ENCODE measurements at regions not wholly inside any gene's neighbourhood (a gene's known extent, or its start where the extent isn't known, plus 50 kb on each side); places are given as distances from the start of the nearest gene placed in this dataset.

DNA sequence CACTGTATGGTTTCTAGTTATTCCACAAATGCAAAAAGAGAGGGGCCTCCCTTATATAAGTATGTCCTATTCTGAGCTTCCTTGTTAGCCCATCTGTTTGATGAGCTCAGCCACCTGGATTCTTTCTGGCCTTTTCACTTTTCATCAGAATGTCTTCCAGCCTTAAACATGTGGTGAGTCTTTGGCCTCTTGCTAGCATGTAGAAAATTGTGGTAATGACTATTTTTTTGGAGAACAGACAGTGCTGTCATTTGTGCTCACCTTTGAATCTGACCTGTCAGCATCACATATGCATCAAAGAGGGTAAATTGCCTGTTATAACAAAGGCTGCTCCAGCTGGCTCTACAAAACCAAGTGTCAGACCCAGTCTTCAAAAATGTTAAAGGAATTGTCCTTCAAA lies 558.7 kb downstream of the RAB38 start:
- H3K27me3 ChIP-seq (ENCODE audit: insufficient read depth, low read length): no peaks in the 10 kb centered on the region
- H4K20me1 ChIP-seq (ENCODE audit: control insufficient read depth, insufficient read depth, insufficient read length): no peaks in the 10 kb centered on the region
- no peak overlapping the region for H3K9ac ChIP-seq (ENCODE audit: extremely low read depth, insufficient read length, low read length)
- no peaks in the 10 kb centered on the region for H3K79me1 ChIP-seq (ENCODE audit: insufficient read depth, low read depth, low read length, poor library complexity, severe bottlenecking)
- TF ChIP-seq, protein P1, sequence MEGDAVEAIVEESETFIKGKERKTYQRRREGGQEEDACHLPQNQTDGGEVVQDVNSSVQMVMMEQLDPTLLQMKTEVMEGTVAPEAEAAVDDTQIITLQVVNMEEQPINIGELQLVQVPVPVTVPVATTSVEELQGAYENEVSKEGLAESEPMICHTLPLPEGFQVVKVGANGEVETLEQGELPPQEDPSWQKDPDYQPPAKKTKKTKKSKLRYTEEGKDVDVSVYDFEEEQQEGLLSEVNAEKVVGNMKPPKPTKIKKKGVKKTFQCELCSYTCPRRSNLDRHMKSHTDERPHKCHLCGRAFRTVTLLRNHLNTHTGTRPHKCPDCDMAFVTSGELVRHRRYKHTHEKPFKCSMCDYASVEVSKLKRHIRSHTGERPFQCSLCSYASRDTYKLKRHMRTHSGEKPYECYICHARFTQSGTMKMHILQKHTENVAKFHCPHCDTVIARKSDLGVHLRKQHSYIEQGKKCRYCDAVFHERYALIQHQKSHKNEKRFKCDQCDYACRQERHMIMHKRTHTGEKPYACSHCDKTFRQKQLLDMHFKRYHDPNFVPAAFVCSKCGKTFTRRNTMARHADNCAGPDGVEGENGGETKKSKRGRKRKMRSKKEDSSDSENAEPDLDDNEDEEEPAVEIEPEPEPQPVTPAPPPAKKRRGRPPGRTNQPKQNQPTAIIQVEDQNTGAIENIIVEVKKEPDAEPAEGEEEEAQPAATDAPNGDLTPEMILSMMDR (conservative IDR thresholded peaks at IDR 0.05): no peak
- peaks cover 0 to 5% (median 0%) of the 10 kb centered on the region in 3 experiments; a peak in 2 of 7 replicates for H3K36me3 Mint-ChIP-seq (ENCODE audit: insufficient read depth in 1 of 3, low read depth in 3 of 3)
- peaks cover under 1% of the 10 kb centered on the region; the same call in 1 of the 2 replicates for H3K27me3 Mint-ChIP-seq (ENCODE audit: low read depth)
- H3K27ac Mint-ChIP-seq: no peak overlapping the region
- H4K91ac ChIP-seq (ENCODE audit: insufficient read length, low read depth, low read length): no peak overlapping the region
- no peak overlapping the region for H2BK120ac ChIP-seq (ENCODE audit: low read depth, low read length, poor library complexity, severe bottlenecking)
- H3K27ac ChIP-seq (ENCODE audit: insufficient read length, low read depth, low read length): no peak overlapping the region
- H2AK5ac ChIP-seq (ENCODE audit: insufficient read length, low read length): no peak overlapping the region
- H2AFZ ChIP-seq (ENCODE audit: low read length): no peak overlapping the region
- no peaks in the 10 kb centered on the region for H3K9me3 ChIP-seq (ENCODE audit: control insufficient read depth, low read depth, low read length)
- DNase-seq: no peak
- H2BK20ac ChIP-seq (ENCODE audit: low read depth, low read length, poor library complexity, severe bottlenecking): no peak overlapping the region
- no peaks in the 10 kb centered on the region for H3K23me2 ChIP-seq (ENCODE audit: insufficient read length, low read depth, low read length, poor library complexity, severe bottlenecking)
- peaks cover 0 to 6% of the 10 kb centered on the region in 2 experiments; a peak in 1 of 5 replicates for H3K9me3 Mint-ChIP-seq
- no peak overlapping the region for H3K4ac ChIP-seq (ENCODE audit: low read depth, low read length)
- H2BK12ac ChIP-seq (ENCODE audit: insufficient read length, low read depth, low read length): no peak overlapping the region
- H2BK15ac ChIP-seq (ENCODE audit: low read depth, low read length): no peak overlapping the region
- H3K4me1 ChIP-seq (ENCODE audit: insufficient read depth, low read length): no peaks in the 10 kb centered on the region
- H4K8ac ChIP-seq (replicated peaks; ENCODE audit: insufficient read length, low read depth, low read length): no peak overlapping the region
- H3K4me2 ChIP-seq (ENCODE audit: insufficient read depth, insufficient read length, low read length): no peak overlapping the region
- H3K18ac ChIP-seq (ENCODE audit: insufficient read length, low read depth, low read length): no peak overlapping the region
- no peak overlapping the region for H3K4me3 Mint-ChIP-seq
- no peaks in the 10 kb centered on the region for H3K79me2 ChIP-seq (ENCODE audit: insufficient read depth, low read length)
- no peak overlapping the region for H3K56ac ChIP-seq (ENCODE audit: insufficient read length, low read depth, low read length)
- H3K14ac ChIP-seq (ENCODE audit: insufficient read depth, low read length): no peak overlapping the region
- H3K4me1 Mint-ChIP-seq: peaks cover 3 to 4% of the 10 kb centered on the region in 2 experiments; a peak in 3 of 4 replicates
- no peak overlapping the region for H3K23ac ChIP-seq (ENCODE audit: insufficient read length, low read depth, low read length)
- no peak overlapping the region for H3T11ph ChIP-seq (ENCODE audit: low read length)
- H2BK5ac ChIP-seq (ENCODE audit: insufficient read length, low read length): no peak overlapping the region
- no peak overlapping the region for H4K5ac ChIP-seq (ENCODE audit: insufficient read length, low read depth, low read length)

Measured in H9 (cell line).